Natural killer cell (primary cell): ENCODE measurements at regions not wholly inside any gene's neighbourhood (a gene's known extent, or its start where the extent isn't known, plus 50 kb on each side); places are given as distances from the start of the nearest gene placed in this dataset.
"Not testable (repeated sequence)": the region's sequence is repeated elsewhere in the genome, so short reads cannot be mapped to it uniquely, and the experiment has no call there.

Experiments
- ATAC-seq, 3 donors: fragments of 150-1000 bp in 2 of 3; fragments of 200-7000 bp in 1 of 3; cut with Tn5 transposase; 1 replicate in 1 of 3; 2 replicates in 2 of 3; pipeline ENCODE4 v1.10.0; 2021; ENCODE audit warnings: mild to moderate bottlenecking in 2 of 3, moderate library complexity in 2 of 3
- DNase-seq, 2 donors: peaks; one replicate each; pipeline versions ENCODE4 v3.0.0 to v3.0.0-alpha.2; 2013 to 2021; ENCODE audit warnings: mixed read lengths in 1 of 2
- H3K27ac ChIP-seq: one replicate; pipeline ENCODE4 v1.5.1; 2013; ENCODE audit warnings: mild to moderate bottlenecking, low read length
- H3K27me3 ChIP-seq: one replicate; pipeline ENCODE4 v1.6.1; 2013; ENCODE audit warnings: low read length; ENCODE audit not compliant: control insufficient read depth, insufficient read depth
- H3K36me3 ChIP-seq: one replicate; pipeline ENCODE4 v1.6.1; 2013; ENCODE audit warnings: low read length; ENCODE audit not compliant: control insufficient read depth, insufficient read depth
- H3K4me1 ChIP-seq: one replicate; pipeline ENCODE4 v1.6.1; 2013; ENCODE audit warnings: low read length; ENCODE audit not compliant: control insufficient read depth, insufficient read depth
- H3K4me3 ChIP-seq: one replicate; pipeline ENCODE4 v1.5.1; 2013; ENCODE audit warnings: low read length
- H3K9me3 ChIP-seq: one replicate; pipeline ENCODE4 v1.6.1; 2013; ENCODE audit warnings: low read length; ENCODE audit not compliant: control insufficient read depth, insufficient read depth
- H3K27ac Mint-ChIP-seq, 2 donors: one replicate each; pipeline ENCODE4 v1.8.0; 2022; ENCODE audit warnings: mild to moderate bottlenecking in 2 of 2, mixed read lengths in 2 of 2, moderate library complexity in 1 of 2
- H3K27me3 Mint-ChIP-seq, 2 donors: one replicate each; pipeline ENCODE4 v1.8.0; 2022; ENCODE audit warnings: low read depth in 2 of 2, mixed read lengths in 2 of 2
- H3K36me3 Mint-ChIP-seq: one replicate; pipeline ENCODE4 v1.8.0; 2022; ENCODE audit warnings: mixed read lengths
- H3K4me1 Mint-ChIP-seq, 2 donors: one replicate each; pipeline ENCODE4 v1.8.0; 2022; ENCODE audit warnings: mixed read lengths in 2 of 2
- H3K4me3 Mint-ChIP-seq: one replicate; pipeline ENCODE4 v1.8.0; 2022; ENCODE audit warnings: mild to moderate bottlenecking, moderate library complexity, mixed read lengths
- H3K9me3 Mint-ChIP-seq, 2 donors: one replicate each; pipeline ENCODE4 v1.8.0; 2022; ENCODE audit warnings: mixed read lengths in 2 of 2
- CTCF ChIP-seq: fragments of 200-600 bp; IDR thresholded peaks from one replicate; pipeline ENCODE4 v1.8.0; 2022; ENCODE audit warnings: antibody characterized with exemption
- WGBS: methylation state at CpG from one replicate; pipeline ENCODE4 v1.1.7; 2013; ENCODE audit warnings: missing lambda C conversion rate; ENCODE audit not compliant: insufficient coverage; 5-methylcytosine and 5-hydroxymethylcytosine counted together
- intact Hi-C: fragments of 100-400 bp; cut with micrococcal nuclease; formaldehyde crosslinking; loops from one replicate; pipeline ENCODE4 v1.14.2; 2022

DNA sequence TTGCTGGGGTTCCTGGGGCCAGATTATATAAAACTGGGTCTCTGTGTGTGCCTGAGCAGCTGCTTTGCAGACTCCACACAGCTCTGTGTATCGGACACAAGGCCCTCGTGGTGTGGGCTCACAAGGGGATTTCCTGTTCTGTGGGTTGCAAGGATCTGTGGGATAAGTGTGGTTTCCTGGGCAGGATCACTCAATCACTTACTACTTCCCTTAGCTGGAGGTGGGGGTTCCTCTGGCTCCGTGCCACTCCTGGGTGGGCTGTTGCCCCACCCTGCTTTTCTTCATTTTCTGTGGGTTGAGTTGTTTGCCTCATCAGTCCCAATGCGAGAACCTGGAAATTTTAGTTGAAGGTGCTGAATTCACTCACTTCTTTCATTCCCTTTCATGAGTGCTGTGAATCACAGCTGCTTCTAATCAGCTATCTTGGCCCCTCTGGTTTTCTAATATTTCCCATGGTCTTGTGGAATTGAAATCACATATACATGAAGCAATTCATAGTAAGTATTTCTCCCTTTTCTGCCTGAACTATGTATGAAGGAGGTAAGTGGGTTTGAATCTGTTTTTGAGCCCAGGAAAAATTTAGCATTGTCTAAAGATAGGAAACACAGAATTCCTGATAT lies 196.3 kb downstream of the DCDC2C start:
- Mint-ChIP-seq H3K27me3 (no peaks in the 10 kb centered on the region), H3K9me3 (peaks cover 0 to 5% of the 10 kb centered on the region in 2 donors), H3K4me1 (peaks cover 4 to 7% of the 10 kb centered on the region in 2 donors), H3K27ac (no peak overlapping the region), H3K36me3 (no peaks in the 10 kb centered on the region), H3K4me3 (no peak overlapping the region)
- no peak overlapping the region for H3K27ac ChIP-seq
- ATAC-seq = no peak
- no peak for DNase-seq
- H3K27me3 ChIP-seq = no peaks in the 10 kb centered on the region
- no peak for TF ChIP-seq CTCF
- WGBS = 0% methylated on average over 3 of the region's 4 CpGs
- intact Hi-C loops = no loop called here
- no peak overlapping the region for H3K4me3 ChIP-seq
- no peaks in the 10 kb centered on the region for H3K4me1 ChIP-seq
- no peaks in the 10 kb centered on the region for H3K36me3 ChIP-seq
- H3K9me3 ChIP-seq = no peaks in the 10 kb centered on the region

DNA sequence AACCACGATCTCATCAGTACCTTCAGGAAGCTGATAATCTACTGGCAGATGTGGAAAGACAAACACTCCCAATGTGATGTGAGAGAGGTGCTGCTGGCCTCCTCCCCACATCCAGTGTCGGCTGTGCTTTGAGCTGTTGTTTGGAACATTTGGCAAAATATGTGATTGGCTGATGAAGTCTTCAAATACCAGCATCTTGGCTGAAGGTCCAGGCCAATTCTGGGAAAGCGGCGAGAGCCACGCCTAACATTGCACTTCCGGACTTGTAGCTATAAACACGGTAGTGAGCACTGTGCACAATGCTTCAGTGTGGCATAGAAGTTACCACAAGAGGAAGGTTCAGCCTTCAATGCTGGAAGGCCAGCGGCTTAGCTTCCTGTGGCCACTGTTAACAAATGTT lies 198.8 kb downstream of the DCDC2C start:
- no peak overlapping the region for H3K27ac ChIP-seq
- DNase-seq = no peak
- no peak overlapping the region for H3K4me3 Mint-ChIP-seq
- H3K9me3 ChIP-seq = no peaks in the 10 kb centered on the region
- no peaks in the 10 kb centered on the region for H3K4me1 ChIP-seq
- H3K27me3 ChIP-seq = no peaks in the 10 kb centered on the region
- peaks cover 4 to 7% of the 10 kb centered on the region in 2 donors for H3K4me1 Mint-ChIP-seq
- no peak for TF ChIP-seq CTCF
- H3K36me3 Mint-ChIP-seq = no peaks in the 10 kb centered on the region
- no peak for ATAC-seq
- H3K36me3 ChIP-seq = no peaks in the 10 kb centered on the region
- H3K27ac Mint-ChIP-seq = no peak overlapping the region
- H3K9me3 Mint-ChIP-seq = peaks cover 2% of the 10 kb centered on the region in 2 donors
- WGBS = 64% methylated on average over 8 of the region's 8 CpGs
- intact Hi-C loops = no loop called here
- no peak overlapping the region for H3K4me3 ChIP-seq
- no peaks in the 10 kb centered on the region for H3K27me3 Mint-ChIP-seq

DNA sequence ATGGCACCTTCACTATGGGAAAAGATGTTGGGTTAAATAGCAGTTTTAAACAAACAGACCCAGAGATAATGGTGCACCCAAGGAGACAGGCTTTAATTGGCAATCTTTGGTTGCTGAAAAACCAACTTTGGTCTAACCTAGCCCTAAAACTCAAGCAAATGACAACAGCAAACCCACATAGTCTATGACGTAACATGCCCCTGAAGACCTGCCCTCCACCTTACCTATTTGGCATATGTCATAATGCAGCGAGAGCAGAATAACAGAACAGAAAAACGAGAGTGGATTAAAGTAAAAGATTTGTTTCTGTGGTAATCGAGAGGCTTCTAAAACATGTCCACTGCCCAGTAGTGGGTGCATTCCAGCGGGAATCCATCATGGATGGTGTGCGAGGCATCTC lies 200.7 kb downstream of the DCDC2C start:
- no peaks in the 10 kb centered on the region for H3K4me1 ChIP-seq
- 91% methylated on average over 6 of the region's 6 CpGs for WGBS
- no peak overlapping the region for H3K27ac ChIP-seq
- intact Hi-C loops = no loop called here
- H3K27me3 ChIP-seq = no peaks in the 10 kb centered on the region
- H3K9me3 Mint-ChIP-seq = peaks cover 2 to 6% of the 10 kb centered on the region in 2 donors
- peaks cover 4 to 7% of the 10 kb centered on the region in 2 donors for H3K4me1 Mint-ChIP-seq
- H3K4me3 Mint-ChIP-seq = no peak overlapping the region
- no peak overlapping the region for H3K4me3 ChIP-seq
- peaks cover 6% of the 10 kb centered on the region for H3K9me3 ChIP-seq
- no peak for DNase-seq
- no peak for TF ChIP-seq CTCF
- no peaks in the 10 kb centered on the region for H3K27me3 Mint-ChIP-seq
- H3K36me3 ChIP-seq = no peaks in the 10 kb centered on the region
- H3K27ac Mint-ChIP-seq = no peak overlapping the region
- no peaks in the 10 kb centered on the region for H3K36me3 Mint-ChIP-seq
- ATAC-seq = no peak

- H3K4me1 Mint-ChIP-seq, ATAC-seq, H3K4me3 ChIP-seq, H3K27ac ChIP-seq, H3K27me3 ChIP-seq, H3K9me3 ChIP-seq, H3K36me3 Mint-ChIP-seq, H3K4me1 ChIP-seq, H3K4me3 Mint-ChIP-seq, H3K27me3 Mint-ChIP-seq, H3K27ac Mint-ChIP-seq, intact Hi-C loops, H3K36me3 ChIP-seq, DNase-seq, H3K9me3 Mint-ChIP-seq: not testable (repeated sequence)
- 78% methylated on average over 1 of the region's 1 CpG for WGBS
These were observed 205.1 kb downstream of the DCDC2C start for GRCh38 chr2:3908498-3908897.
